ENCODE measurements at regions not wholly inside any gene's neighbourhood (a gene's known extent, or its start where the extent isn't known, plus 50 kb on each side); places are given as distances from the start of the nearest gene placed in this dataset.

GRCh38 chr3:76942101-76942500 lies 97.8 kb upstream of the ROBO2 start:
- TF ChIP-seq CTCF (conservative IDR thresholded peaks at IDR 0.05) (no peak), EZH2 (IDR thresholded peaks at IDR 0.05; ENCODE audit: low read depth) (no peak)

Data from PC-9 (cell line).